ENCODE measurements at regions not wholly inside any gene's neighbourhood (a gene's known extent, or its start where the extent isn't known, plus 50 kb on each side); places are given as distances from the start of the nearest gene placed in this dataset.

- no peak overlapping the region for H3K9ac ChIP-seq (ENCODE audit: low read length)
- peaks cover 3% of the 10 kb centered on the region for H3K9me3 ChIP-seq (ENCODE audit: insufficient read depth, low read depth, low read length)
- no peak overlapping the region for H3K27ac ChIP-seq (ENCODE audit: low read depth, low read length)
- no peaks in the 10 kb centered on the region for H3K36me3 ChIP-seq (ENCODE audit: insufficient read depth, low read length)
- no peak overlapping the region for H3K4me3 ChIP-seq (ENCODE audit: insufficient read depth, low read depth, low read length)
- H2AFZ ChIP-seq (ENCODE audit: low read depth, low read length), result no peak overlapping the region
- Mint-ChIP-seq H3K36me3 (ENCODE audit: low read depth, unreplicated experiment) (peaks cover 2% of the 10 kb centered on the region), H3K4me3 (ENCODE audit: unreplicated experiment) (no peak overlapping the region), H3K9me3 (ENCODE audit: unreplicated experiment) (peaks cover 2% of the 10 kb centered on the region), H3K27me3 (ENCODE audit: low read depth, unreplicated experiment) (peaks cover 3% of the 10 kb centered on the region), H3K4me1 (ENCODE audit: low read depth, unreplicated experiment) (no peaks in the 10 kb centered on the region), H3K27ac (ENCODE audit: unreplicated experiment) (no peak overlapping the region)
- no peaks in the 10 kb centered on the region for H3K79me2 ChIP-seq (ENCODE audit: insufficient read depth, low read length)
- DNase-seq (ENCODE audit: low read depth), result no peak
- no peak for TF ChIP-seq CTCF (IDR thresholded peaks at IDR 0.05; ENCODE audit: insufficient read depth, low read depth, low read length)
- no peak for TF ChIP-seq EZH2 (IDR thresholded peaks at IDR 0.05; ENCODE audit: insufficient read depth, low read length)
- no peaks in the 10 kb centered on the region for H3K4me1 ChIP-seq (ENCODE audit: insufficient read depth, low read length)
- no peaks in the 10 kb centered on the region for H3K27me3 ChIP-seq (ENCODE audit: insufficient read depth, low read length)
- no peaks in the 10 kb centered on the region for H4K20me1 ChIP-seq (ENCODE audit: insufficient read depth, low read length)
- no peak overlapping the region for H3K4me2 ChIP-seq (ENCODE audit: low read length)
- no peak for FAIRE-seq
Measured at GRCh38 chr10:76736392-76736791, 901.2 kb downstream of the KCNMA1 start.

GRCh38 chr10:76735866-76736265 is 901.7 kb downstream of the KCNMA1 start:
- H3K79me2 ChIP-seq (ENCODE audit: insufficient read depth, low read length), result no peaks in the 10 kb centered on the region
- H3K4me3 ChIP-seq (ENCODE audit: insufficient read depth, low read depth, low read length), result no peak overlapping the region
- peaks cover 2% of the 10 kb centered on the region for H3K36me3 Mint-ChIP-seq (ENCODE audit: low read depth, unreplicated experiment)
- no peaks in the 10 kb centered on the region for H3K4me1 ChIP-seq (ENCODE audit: insufficient read depth, low read length)
- no peak overlapping the region for H3K27ac Mint-ChIP-seq (ENCODE audit: unreplicated experiment)
- no peak overlapping the region for H3K4me3 Mint-ChIP-seq (ENCODE audit: unreplicated experiment)
- H3K4me1 Mint-ChIP-seq (ENCODE audit: low read depth, unreplicated experiment), result no peaks in the 10 kb centered on the region
- DNase-seq (ENCODE audit: low read depth) (no peak), FAIRE-seq (no peak)
- H3K9ac ChIP-seq (ENCODE audit: low read length), result no peak overlapping the region
- no peaks in the 10 kb centered on the region for H3K36me3 ChIP-seq (ENCODE audit: insufficient read depth, low read length)
- peaks cover 3% of the 10 kb centered on the region for H3K27me3 Mint-ChIP-seq (ENCODE audit: low read depth, unreplicated experiment)
- no peak overlapping the region for H3K27ac ChIP-seq (ENCODE audit: low read depth, low read length)
- H4K20me1 ChIP-seq (ENCODE audit: insufficient read depth, low read length), result no peaks in the 10 kb centered on the region
- H3K9me3 ChIP-seq (ENCODE audit: insufficient read depth, low read depth, low read length), result peaks cover 6% of the 10 kb centered on the region
- H3K4me2 ChIP-seq (ENCODE audit: low read length), result no peak overlapping the region
- no peaks in the 10 kb centered on the region for H3K27me3 ChIP-seq (ENCODE audit: insufficient read depth, low read length)
- no peak overlapping the region for H2AFZ ChIP-seq (ENCODE audit: low read depth, low read length)
- peaks cover 2% of the 10 kb centered on the region for H3K9me3 Mint-ChIP-seq (ENCODE audit: unreplicated experiment)
- TF ChIP-seq EZH2 (IDR thresholded peaks at IDR 0.05; ENCODE audit: insufficient read depth, low read length) (no peak), CTCF (IDR thresholded peaks at IDR 0.05; ENCODE audit: insufficient read depth, low read depth, low read length) (no peak)

- H4K20me1 ChIP-seq (ENCODE audit: insufficient read depth, low read length), result no peaks in the 10 kb centered on the region
- no peaks in the 10 kb centered on the region for H3K79me2 ChIP-seq (ENCODE audit: insufficient read depth, low read length)
- Mint-ChIP-seq H3K9me3 (ENCODE audit: unreplicated experiment) (peaks cover 5% of the 10 kb centered on the region), H3K4me3 (ENCODE audit: unreplicated experiment) (no peak overlapping the region), H3K27ac (ENCODE audit: unreplicated experiment) (no peak overlapping the region), H3K27me3 (ENCODE audit: low read depth, unreplicated experiment) (peaks cover 3% of the 10 kb centered on the region), H3K4me1 (ENCODE audit: low read depth, unreplicated experiment) (no peaks in the 10 kb centered on the region), H3K36me3 (ENCODE audit: low read depth, unreplicated experiment) (peaks cover 2% of the 10 kb centered on the region)
- H3K4me1 ChIP-seq (ENCODE audit: insufficient read depth, low read length), result no peaks in the 10 kb centered on the region
- no peak overlapping the region for H3K4me2 ChIP-seq (ENCODE audit: low read length)
- FAIRE-seq, result no peak
- H3K27ac ChIP-seq (ENCODE audit: low read depth, low read length), result no peak overlapping the region
- no peaks in the 10 kb centered on the region for H3K36me3 ChIP-seq (ENCODE audit: insufficient read depth, low read length)
- H2AFZ ChIP-seq (ENCODE audit: low read depth, low read length), result no peak overlapping the region
- DNase-seq (ENCODE audit: low read depth), result no peak
- H3K9ac ChIP-seq (ENCODE audit: low read length), result no peak overlapping the region
- H3K4me3 ChIP-seq (ENCODE audit: insufficient read depth, low read depth, low read length), result no peak overlapping the region
- H3K9me3 ChIP-seq (ENCODE audit: insufficient read depth, low read depth, low read length), result peaks cover 8% of the 10 kb centered on the region
- TF ChIP-seq CTCF (IDR thresholded peaks at IDR 0.05; ENCODE audit: insufficient read depth, low read depth, low read length) (no peak), EZH2 (IDR thresholded peaks at IDR 0.05; ENCODE audit: insufficient read depth, low read length) (no peak)
- H3K27me3 ChIP-seq (ENCODE audit: insufficient read depth, low read length), result no peaks in the 10 kb centered on the region
Measured at GRCh38 chr10:76733441-76733936, 904.1 kb downstream of the KCNMA1 start.
